ENCODE measurements at regions not wholly inside any gene's neighbourhood (a gene's known extent, or its start where the extent isn't known, plus 50 kb on each side); places are given as distances from the start of the nearest gene placed in this dataset.

DNA sequence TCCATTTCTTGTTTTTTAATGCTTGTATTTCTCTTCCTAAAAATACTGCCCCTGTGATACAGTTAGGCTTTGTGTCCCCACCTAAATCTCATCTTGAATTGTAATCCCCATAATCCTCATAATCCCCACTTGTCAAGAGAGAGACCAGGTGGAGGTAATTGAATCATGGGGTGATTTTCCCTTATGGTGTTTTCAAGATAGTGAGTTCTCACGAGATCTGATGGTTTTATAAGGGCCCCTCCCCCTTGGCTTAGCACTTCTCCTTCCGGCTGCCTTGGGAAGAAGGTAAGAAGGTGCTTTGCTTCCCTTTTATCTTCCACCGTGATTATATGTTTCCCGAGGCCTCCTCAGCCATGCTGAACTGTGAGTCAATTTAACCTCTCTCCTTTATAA is 227.4 kb downstream of the MAN2A1 start:
- Histone ChIP-seq H3K4me1 (ENCODE audit: insufficient read depth, low read length) (peaks cover 22% of the 10 kb centered on the region), H2AFZ (ENCODE audit: low read depth, low read length) (no peak overlapping the region), H4K20me1 (ENCODE audit: insufficient read depth, low read length) (no peaks in the 10 kb centered on the region), H3K9me3 (ENCODE audit: insufficient read depth, low read length, severe bottlenecking) (no peaks in the 10 kb centered on the region), H3K4me3 (ENCODE audit: low read depth in 1 of 2, low read length in 2 of 2) (no peak overlapping the region), H3K27me3 (ENCODE audit: insufficient read depth, low read length, poor library complexity) (no peaks in the 10 kb centered on the region), H3K9ac (ENCODE audit: low read depth, low read length) (no peak overlapping the region), H3K79me2 (ENCODE audit: insufficient read depth, low read length) (no peaks in the 10 kb centered on the region), H3K36me3 (ENCODE audit: insufficient read depth, low read length) (no peaks in the 10 kb centered on the region), H3K4me2 (ENCODE audit: insufficient read depth, low read length) (no peak overlapping the region), H3K27ac (ENCODE audit: low read length) (no peak overlapping the region)
- no peak for TF ChIP-seq EZH2 (IDR thresholded peaks at IDR 0.05; ENCODE audit: borderline replicate concordance, low read depth, low read length, severe bottlenecking)
- TF ChIP-seq, protein P1, sequence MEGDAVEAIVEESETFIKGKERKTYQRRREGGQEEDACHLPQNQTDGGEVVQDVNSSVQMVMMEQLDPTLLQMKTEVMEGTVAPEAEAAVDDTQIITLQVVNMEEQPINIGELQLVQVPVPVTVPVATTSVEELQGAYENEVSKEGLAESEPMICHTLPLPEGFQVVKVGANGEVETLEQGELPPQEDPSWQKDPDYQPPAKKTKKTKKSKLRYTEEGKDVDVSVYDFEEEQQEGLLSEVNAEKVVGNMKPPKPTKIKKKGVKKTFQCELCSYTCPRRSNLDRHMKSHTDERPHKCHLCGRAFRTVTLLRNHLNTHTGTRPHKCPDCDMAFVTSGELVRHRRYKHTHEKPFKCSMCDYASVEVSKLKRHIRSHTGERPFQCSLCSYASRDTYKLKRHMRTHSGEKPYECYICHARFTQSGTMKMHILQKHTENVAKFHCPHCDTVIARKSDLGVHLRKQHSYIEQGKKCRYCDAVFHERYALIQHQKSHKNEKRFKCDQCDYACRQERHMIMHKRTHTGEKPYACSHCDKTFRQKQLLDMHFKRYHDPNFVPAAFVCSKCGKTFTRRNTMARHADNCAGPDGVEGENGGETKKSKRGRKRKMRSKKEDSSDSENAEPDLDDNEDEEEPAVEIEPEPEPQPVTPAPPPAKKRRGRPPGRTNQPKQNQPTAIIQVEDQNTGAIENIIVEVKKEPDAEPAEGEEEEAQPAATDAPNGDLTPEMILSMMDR (IDR thresholded peaks at IDR 0.05; ENCODE audit: borderline replicate concordance, extremely low read depth, low read length, poor library complexity, severe bottlenecking), result no peak
- ATAC-seq (ENCODE audit: insufficient read depth, low read depth) (no peak), DNase-seq (no peak)

- Histone ChIP-seq H2AFZ (ENCODE audit: low read depth, low read length) (no peak overlapping the region), H4K20me1 (ENCODE audit: insufficient read depth, low read length) (no peaks in the 10 kb centered on the region), H3K4me3 (ENCODE audit: low read depth in 1 of 2, low read length in 2 of 2) (no peak overlapping the region), H3K4me1 (ENCODE audit: insufficient read depth, low read length) (peaks cover 30% of the 10 kb centered on the region), H3K79me2 (ENCODE audit: insufficient read depth, low read length) (no peaks in the 10 kb centered on the region), H3K36me3 (ENCODE audit: insufficient read depth, low read length) (no peaks in the 10 kb centered on the region), H3K9me3 (ENCODE audit: insufficient read depth, low read length, severe bottlenecking) (no peaks in the 10 kb centered on the region), H3K9ac (ENCODE audit: low read depth, low read length) (no peak overlapping the region), H3K27ac (ENCODE audit: low read length) (no peak overlapping the region), H3K27me3 (ENCODE audit: insufficient read depth, low read length, poor library complexity) (no peaks in the 10 kb centered on the region), H3K4me2 (ENCODE audit: insufficient read depth, low read length) (no peak overlapping the region)
- DNase-seq (no peak), ATAC-seq (ENCODE audit: insufficient read depth, low read depth) (no peak)
- TF ChIP-seq EZH2 (IDR thresholded peaks at IDR 0.05; ENCODE audit: borderline replicate concordance, low read depth, low read length, severe bottlenecking), result no peak
- TF ChIP-seq, protein P1 (IDR thresholded peaks at IDR 0.05; ENCODE audit: borderline replicate concordance, extremely low read depth, low read length, poor library complexity, severe bottlenecking), result no peak
These were observed 228.2 kb downstream of the MAN2A1 start for GRCh38 chr5:109917966-109918365.

GRCh38 chr5:109920736-109921135 is 231.0 kb downstream of the MAN2A1 start:
- Histone ChIP-seq H2AFZ (ENCODE audit: low read depth, low read length) (peak overlapping the region; percentile 54), H3K36me3 (ENCODE audit: insufficient read depth, low read length) (no peaks in the 10 kb centered on the region), H3K9me3 (ENCODE audit: insufficient read depth, low read length, severe bottlenecking) (no peaks in the 10 kb centered on the region), H4K20me1 (ENCODE audit: insufficient read depth, low read length) (no peaks in the 10 kb centered on the region), H3K79me2 (ENCODE audit: insufficient read depth, low read length) (no peaks in the 10 kb centered on the region), H3K9ac (ENCODE audit: low read depth, low read length) (peak overlapping the region; percentile 57), H3K4me2 (ENCODE audit: insufficient read depth, low read length) (peak overlapping the region; percentile 72), H3K4me1 (ENCODE audit: insufficient read depth, low read length) (peaks cover 42% of the 10 kb centered on the region), H3K27ac (ENCODE audit: low read length) (peak overlapping the region; percentile 98), H3K27me3 (ENCODE audit: insufficient read depth, low read length, poor library complexity) (no peaks in the 10 kb centered on the region), H3K4me3 (ENCODE audit: low read depth in 1 of 2, low read length in 2 of 2) (peak overlapping the region in 1 of 2 experiments; percentile 44; a peak in 2 of 4 replicates)
- DNase-seq (peak; percentile 55), ATAC-seq (ENCODE audit: insufficient read depth, low read depth) (no peak)
- TF ChIP-seq, protein P1 (IDR thresholded peaks at IDR 0.05; ENCODE audit: borderline replicate concordance, extremely low read depth, low read length, poor library complexity, severe bottlenecking), result no peak
- TF ChIP-seq EZH2 (IDR thresholded peaks at IDR 0.05; ENCODE audit: borderline replicate concordance, low read depth, low read length, severe bottlenecking), result no peak

Data from DND-41 (cell line).